GM10248 (cell line): ENCODE measurements at regions not wholly inside any gene's neighbourhood (a gene's known extent, or its start where the extent isn't known, plus 50 kb on each side); places are given as distances from the start of the nearest gene placed in this dataset.

Experiments
- CTCF ChIA-PET: fragments of 300-600 bp; sonication (Branson Sonifier 250); formaldehyde crosslinking; extraction: SDS; loops from one replicate; lab custom pipeline; 2021; ENCODE audit warnings: antibody characterized with exemption; lab: Yijun Ruan, JAX
- POLR2A ChIA-PET: fragments of 350-650 bp; sonication (Branson Sonifier 250); formaldehyde crosslinking; extraction: SDS; loops from one replicate; lab custom pipeline; 2020; ENCODE audit warnings: antibody characterized with exemption; lab: Yijun Ruan, JAX
- DNase-seq: peaks from one replicate; pipeline ENCODE4 v3.0.0; 2012; ENCODE audit errors: extremely low spot score
- TF ChIP-seq, protein P1 (sequence below): IDR thresholded peaks from 2 replicates; pipeline ENCODE4 v1.5.1; 2012; ENCODE audit warnings: mild to moderate bottlenecking, low read depth; ENCODE audit errors: extremely low read depth, missing control alignments, control extremely low read depth

- no peak for DNase-seq
- POLR2A ChIA-PET = no interaction called here
- CTCF ChIA-PET = no interaction called here
- TF ChIP-seq, protein P1, sequence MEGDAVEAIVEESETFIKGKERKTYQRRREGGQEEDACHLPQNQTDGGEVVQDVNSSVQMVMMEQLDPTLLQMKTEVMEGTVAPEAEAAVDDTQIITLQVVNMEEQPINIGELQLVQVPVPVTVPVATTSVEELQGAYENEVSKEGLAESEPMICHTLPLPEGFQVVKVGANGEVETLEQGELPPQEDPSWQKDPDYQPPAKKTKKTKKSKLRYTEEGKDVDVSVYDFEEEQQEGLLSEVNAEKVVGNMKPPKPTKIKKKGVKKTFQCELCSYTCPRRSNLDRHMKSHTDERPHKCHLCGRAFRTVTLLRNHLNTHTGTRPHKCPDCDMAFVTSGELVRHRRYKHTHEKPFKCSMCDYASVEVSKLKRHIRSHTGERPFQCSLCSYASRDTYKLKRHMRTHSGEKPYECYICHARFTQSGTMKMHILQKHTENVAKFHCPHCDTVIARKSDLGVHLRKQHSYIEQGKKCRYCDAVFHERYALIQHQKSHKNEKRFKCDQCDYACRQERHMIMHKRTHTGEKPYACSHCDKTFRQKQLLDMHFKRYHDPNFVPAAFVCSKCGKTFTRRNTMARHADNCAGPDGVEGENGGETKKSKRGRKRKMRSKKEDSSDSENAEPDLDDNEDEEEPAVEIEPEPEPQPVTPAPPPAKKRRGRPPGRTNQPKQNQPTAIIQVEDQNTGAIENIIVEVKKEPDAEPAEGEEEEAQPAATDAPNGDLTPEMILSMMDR = no peak
Measured at GRCh38 chr1:69315416-69315815, 252.3 kb upstream of the LRRC7 start.

DNA sequence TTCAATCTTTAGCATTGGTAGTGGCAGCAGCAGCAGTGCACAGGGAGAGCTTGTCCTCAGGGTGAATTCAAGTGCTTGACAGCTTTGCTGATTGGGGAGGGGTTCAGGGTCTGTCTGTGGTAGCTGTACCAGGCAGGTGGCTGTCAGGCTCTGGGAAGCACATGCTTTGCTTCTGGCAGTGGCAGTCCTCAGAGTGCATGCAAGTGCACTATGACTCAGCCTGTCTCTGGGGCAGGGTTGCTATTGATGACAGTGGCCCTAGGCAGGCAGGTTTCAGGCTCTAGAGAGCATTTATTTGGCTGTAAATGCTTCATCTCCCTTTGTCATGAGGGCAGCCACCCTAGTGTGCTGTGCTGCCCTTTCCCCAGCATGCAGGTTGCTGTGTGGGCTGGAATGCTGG is 251.9 kb upstream of the LRRC7 start:
- ChIA-PET POLR2A (no interaction called here), CTCF (no interaction called here)
- TF ChIP-seq, protein P1 = no peak
- no peak for DNase-seq

DNA sequence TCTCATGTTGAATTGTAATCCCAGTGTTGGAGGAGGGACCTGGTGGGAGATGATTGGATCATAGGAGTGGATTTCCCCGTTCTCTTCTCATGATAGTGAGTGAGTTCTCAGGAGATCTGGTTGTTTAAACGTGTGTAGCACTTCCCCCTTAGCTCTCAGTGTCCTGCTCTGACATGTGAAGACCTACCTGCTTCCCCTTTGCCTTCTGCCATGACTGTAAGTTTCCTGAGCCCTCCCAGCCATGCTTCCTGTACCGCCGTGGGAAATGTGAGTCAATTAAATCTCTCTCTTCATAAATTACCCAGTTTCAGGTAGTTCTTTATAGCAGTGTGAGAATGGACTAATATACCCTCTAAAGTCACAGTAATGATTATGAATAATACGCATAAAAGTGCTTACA is 248.4 kb upstream of the LRRC7 start:
- TF ChIP-seq, protein P1 = no peak
- DNase-seq = no peak
- CTCF ChIA-PET = no interaction called here
- POLR2A ChIA-PET = no interaction called here

DNA sequence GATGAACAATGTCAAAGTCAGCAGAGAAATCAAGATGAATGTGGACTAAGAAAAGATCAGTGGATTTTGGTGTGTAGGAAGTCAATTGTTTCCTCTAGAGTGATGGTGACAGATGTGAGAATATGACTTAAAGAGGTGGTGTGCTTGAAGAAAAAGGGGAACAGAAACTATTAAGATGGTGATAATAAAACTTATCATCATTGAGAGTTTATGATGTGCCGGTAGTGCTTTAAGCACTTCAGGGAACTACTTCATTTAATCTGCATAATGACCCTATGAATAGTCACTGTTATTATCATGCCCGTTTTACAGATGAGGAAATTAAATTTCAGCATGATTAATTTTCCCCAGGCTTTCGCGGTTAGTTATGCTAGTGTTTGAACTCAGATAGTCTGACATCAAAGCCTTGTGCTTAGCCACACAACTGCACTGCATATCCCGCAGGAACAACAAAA is 246.9 kb upstream of the LRRC7 start:
- TF ChIP-seq, protein P1 = no peak
- peak; percentile 18 for DNase-seq
- ChIA-PET CTCF (no interaction called here), POLR2A (no interaction called here)

- ChIA-PET POLR2A (no interaction called here), CTCF (no interaction called here)
- DNase-seq = no peak
- TF ChIP-seq, protein P1 = no peak
Measured at GRCh38 chr1:69321311-69321710, 246.4 kb upstream of the LRRC7 start.

GRCh38 chr1:69328186-69328585 is 239.5 kb upstream of the LRRC7 start:
- TF ChIP-seq, protein P1 = no peak
- CTCF ChIA-PET = no interaction called here
- no peak for DNase-seq
- POLR2A ChIA-PET = no interaction called here

DNA sequence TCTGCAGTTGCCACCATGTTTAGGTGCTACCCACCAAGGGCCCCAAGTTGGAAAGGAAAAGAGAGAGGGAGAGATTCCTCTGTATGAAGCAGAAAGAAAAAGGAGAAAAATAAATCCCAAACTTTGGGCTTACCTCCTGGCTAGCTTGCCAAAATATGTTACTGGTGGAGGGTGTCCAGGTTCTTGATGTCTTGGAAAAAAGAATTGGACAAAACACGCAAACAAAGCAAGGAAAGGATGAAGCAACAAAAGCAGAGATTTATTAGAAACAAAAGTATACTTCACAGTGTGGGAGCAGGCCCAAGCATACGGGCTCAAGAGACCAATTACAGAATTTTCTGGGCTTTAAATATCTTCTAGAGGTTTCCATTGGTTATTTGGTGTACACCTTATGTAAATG is 204.5 kb upstream of the LRRC7 start:
- TF ChIP-seq, protein P1 = no peak
- ChIA-PET CTCF (no interaction called here), POLR2A (no interaction called here)
- no peak for DNase-seq
